Left lung (tissue), 4 donors: ENCODE measurements at regions not wholly inside any gene's neighbourhood (a gene's known extent, or its start where the extent isn't known, plus 50 kb on each side); places are given as distances from the start of the nearest gene placed in this dataset.
"Not testable (repeated sequence)": the region's sequence is repeated elsewhere in the genome, so short reads cannot be mapped to it uniquely, and the experiment has no call there.

Experiments used
- ATAC-seq: fragments of 200-7000 bp; cut with Tn5 transposase; one replicate; pipeline ENCODE4 v1.9.1; 2020; ENCODE audit warnings: moderate library complexity
- DNase-seq, 4 donors: peaks; one replicate each; pipeline ENCODE4 v3.0.0-alpha.2; 2013 to 2020
- H3K27ac ChIP-seq, 2 donors: fragments of 200-600 bp; sonication (generic) in 1 of 2; one replicate each; pipeline versions ENCODE4 v1.5.0 to v1.8.0; 2020 to 2021
- H3K27me3 ChIP-seq, 2 donors: fragments of 200-600 bp; sonication (generic) in 1 of 2; one replicate each; pipeline versions ENCODE4 v1.5.0 to v1.8.0; 2020 to 2021
- H3K36me3 ChIP-seq, 2 donors: fragments of 200-600 bp; sonication (generic) in 1 of 2; one replicate each; pipeline versions ENCODE4 v1.5.0 to v1.8.0; 2020 to 2021
- H3K4me1 ChIP-seq, 2 donors: fragments of 200-600 bp; one replicate each; pipeline ENCODE4 v1.8.0; 2021
- H3K4me3 ChIP-seq, 2 donors: fragments of 200-600 bp; sonication (generic) in 1 of 2; one replicate each; pipeline versions ENCODE4 v1.5.0 to v1.8.0; 2020 to 2021; ENCODE audit warnings: mild to moderate bottlenecking in 1 of 2
- H3K9me3 ChIP-seq, 2 donors: fragments of 200-600 bp; sonication (generic) in 1 of 2; one replicate each; pipeline versions ENCODE4 v1.5.0 to v1.8.0; 2020 to 2021
- intact Hi-C, 2 donors: fragments of 100-400 bp; cut with DNase I; formaldehyde crosslinking; loops; one replicate each; pipeline versions ENCODE4 v1.11.2 to v1.14.2; 2022
- TF ChIP-seq, protein P1 (sequence below), 2 donors: fragments of 200-600 bp; sonication (generic) in 1 of 2; IDR thresholded peaks; one replicate each; pipeline versions ENCODE4 v1.5.0 to v1.8.0; 2021; ENCODE audit warnings: antibody characterized with exemption in 2 of 2
- donor health status: DM: no; HTN: yes; CAD: no.
- donor health status: DM: no; HTN: no; CAD: no.

DNA sequence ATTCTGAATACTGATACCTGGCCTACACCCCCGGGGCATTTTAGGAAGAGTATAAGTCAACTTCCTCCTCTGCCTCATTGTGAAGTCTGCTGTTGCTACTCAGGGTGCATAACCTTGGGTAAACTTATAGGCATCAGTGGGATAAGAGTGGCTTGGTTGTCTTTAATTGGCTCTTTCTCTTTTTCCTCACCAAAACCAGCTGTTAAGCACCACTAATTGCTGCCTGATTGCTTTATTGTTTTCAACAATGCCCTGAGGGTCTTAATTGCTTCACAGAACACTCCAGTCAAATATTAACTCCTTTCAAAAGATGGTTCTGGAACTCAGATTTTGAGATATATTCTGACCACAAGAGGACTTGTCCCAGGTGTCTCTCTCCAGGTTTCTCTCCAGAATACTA is 337.0 kb upstream of the MAGEB16 start:
- Histone ChIP-seq H3K4me1 (no peaks in the 10 kb centered on the region), H3K36me3 (no peaks in the 10 kb centered on the region), H3K9me3 (no peaks in the 10 kb centered on the region), H3K27me3 (no peaks in the 10 kb centered on the region), H3K4me3 (no peak overlapping the region), H3K27ac (no peak overlapping the region)
- TF ChIP-seq, protein P1, sequence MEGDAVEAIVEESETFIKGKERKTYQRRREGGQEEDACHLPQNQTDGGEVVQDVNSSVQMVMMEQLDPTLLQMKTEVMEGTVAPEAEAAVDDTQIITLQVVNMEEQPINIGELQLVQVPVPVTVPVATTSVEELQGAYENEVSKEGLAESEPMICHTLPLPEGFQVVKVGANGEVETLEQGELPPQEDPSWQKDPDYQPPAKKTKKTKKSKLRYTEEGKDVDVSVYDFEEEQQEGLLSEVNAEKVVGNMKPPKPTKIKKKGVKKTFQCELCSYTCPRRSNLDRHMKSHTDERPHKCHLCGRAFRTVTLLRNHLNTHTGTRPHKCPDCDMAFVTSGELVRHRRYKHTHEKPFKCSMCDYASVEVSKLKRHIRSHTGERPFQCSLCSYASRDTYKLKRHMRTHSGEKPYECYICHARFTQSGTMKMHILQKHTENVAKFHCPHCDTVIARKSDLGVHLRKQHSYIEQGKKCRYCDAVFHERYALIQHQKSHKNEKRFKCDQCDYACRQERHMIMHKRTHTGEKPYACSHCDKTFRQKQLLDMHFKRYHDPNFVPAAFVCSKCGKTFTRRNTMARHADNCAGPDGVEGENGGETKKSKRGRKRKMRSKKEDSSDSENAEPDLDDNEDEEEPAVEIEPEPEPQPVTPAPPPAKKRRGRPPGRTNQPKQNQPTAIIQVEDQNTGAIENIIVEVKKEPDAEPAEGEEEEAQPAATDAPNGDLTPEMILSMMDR (IDR thresholded peaks at IDR 0.05), result no peak
- no peak for DNase-seq
- no peak for ATAC-seq
- intact Hi-C loops, result no loop called here

DNA sequence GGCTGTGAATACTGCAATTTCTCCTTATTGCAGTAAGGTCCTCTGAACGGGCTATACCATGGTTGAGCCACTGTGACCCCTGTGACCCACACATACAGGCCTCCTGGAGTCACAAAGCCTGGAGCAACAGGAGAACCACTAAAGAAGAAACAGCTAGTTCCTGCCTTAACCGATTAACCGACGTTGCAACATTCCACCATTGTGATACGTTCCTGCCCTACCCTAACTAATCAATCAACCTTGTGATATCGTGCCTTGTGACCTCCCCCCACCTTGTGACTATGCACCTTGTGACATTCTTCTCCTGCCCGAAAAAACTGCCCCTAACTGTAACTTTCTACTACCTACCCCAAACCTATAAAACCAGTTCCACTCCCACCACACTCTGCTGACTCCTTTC is 301.5 kb upstream of the MAGEB16 start:
- H3K27me3 ChIP-seq, H3K36me3 ChIP-seq, H3K27ac ChIP-seq, H3K9me3 ChIP-seq, DNase-seq, H3K4me3 ChIP-seq, H3K4me1 ChIP-seq, ATAC-seq, intact Hi-C loops: not testable (repeated sequence)

DNA sequence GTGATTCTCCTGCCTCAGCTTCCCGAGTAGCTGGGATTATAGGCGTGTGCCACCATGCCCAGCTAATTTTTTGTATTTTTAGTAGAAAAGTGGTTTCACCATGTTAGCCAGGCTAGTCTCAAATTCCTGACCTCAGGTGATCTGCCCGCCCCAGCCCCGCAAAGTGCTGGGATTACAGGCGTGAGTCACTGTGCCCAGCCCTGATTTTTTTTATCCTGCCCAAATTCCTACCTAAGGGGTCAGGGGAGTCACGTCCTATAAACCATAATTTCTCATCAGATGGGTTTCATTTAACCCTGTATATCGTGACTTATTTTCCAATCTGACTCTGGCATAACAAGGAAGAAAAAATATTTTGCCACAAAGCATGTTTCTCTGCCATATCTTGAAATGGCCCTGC is 300.7 kb upstream of the MAGEB16 start:
- not testable (repeated sequence) for H3K4me1 ChIP-seq

DNA sequence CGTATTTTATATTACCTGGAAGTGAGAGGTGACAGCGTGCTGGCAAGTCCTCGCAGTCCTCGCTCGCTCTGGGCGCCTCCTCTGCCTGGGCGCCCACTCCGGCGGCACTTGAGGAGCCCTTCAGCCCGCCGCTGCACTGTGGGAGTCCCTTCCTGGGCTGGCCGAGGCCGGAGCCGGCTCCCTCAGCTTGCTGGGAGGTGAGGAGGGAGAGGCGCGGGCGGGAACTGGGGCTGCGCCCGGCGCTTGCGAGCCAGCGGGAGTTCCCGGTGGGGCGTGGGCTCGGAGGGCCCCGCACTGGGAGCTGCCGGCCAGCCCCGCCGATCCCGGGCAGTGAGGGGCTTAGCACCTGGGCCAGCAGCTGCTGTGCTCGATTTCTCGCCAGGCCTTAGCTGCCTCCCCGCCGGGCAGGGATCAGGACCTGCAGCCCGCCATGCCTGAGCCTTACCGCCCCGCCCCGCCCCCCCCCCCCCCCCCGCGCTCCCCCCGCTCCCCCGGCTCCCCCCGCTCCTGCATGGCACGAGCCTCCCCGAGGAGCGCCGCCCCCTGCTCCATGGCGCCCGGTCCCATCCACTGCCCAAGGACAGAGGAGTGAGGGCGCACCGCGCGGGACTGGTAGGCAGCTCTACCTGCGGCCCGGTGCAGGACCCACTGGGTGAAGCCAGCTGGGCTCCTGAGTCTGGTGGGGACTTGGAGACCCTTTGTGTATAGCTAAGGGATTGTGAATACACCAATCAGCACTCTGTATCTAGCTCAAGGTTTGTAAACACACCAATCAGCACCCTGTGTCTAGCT is 298.9 kb upstream of the MAGEB16 start:
- Histone ChIP-seq H3K27ac (no peak overlapping the region), H3K27me3 (no peaks in the 10 kb centered on the region), H3K4me1 (no peaks in the 10 kb centered on the region), H3K4me3 (no peak overlapping the region), H3K36me3 (no peaks in the 10 kb centered on the region), H3K9me3 (no peaks in the 10 kb centered on the region)
- intact Hi-C loops, result no loop called here
- DNase-seq (no peak), ATAC-seq (no peak)
- TF ChIP-seq, protein P1 (IDR thresholded peaks at IDR 0.05), result no peak

More for the DNA sequence above, 300.7 kb upstream of the MAGEB16 start:
- H3K9me3 ChIP-seq, DNase-seq, intact Hi-C loops, H3K36me3 ChIP-seq, H3K27me3 ChIP-seq, ATAC-seq, H3K27ac ChIP-seq, H3K4me3 ChIP-seq: not testable (repeated sequence)

DNA sequence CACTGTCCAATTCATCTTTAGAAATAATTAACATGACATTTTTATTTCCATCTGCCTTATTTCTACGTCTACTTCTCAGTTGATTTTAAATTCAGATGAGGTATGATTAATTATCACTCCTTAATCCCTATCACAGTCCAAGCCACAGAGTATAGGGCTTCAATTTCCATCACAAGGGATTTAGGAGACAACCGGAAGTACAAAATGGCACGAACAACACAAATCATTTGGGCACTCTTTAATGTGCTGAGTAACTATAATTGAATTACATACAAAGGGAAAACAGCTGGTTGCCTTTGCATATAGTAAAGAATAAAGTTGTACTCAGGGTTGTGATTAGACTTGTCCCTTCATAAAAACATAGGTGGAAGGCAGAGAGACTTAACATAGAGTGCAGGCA is 290.4 kb upstream of the MAGEB16 start:
- DNase-seq, result no peak
- H3K27ac ChIP-seq, result no peak overlapping the region
- ATAC-seq, result no peak

DNA sequence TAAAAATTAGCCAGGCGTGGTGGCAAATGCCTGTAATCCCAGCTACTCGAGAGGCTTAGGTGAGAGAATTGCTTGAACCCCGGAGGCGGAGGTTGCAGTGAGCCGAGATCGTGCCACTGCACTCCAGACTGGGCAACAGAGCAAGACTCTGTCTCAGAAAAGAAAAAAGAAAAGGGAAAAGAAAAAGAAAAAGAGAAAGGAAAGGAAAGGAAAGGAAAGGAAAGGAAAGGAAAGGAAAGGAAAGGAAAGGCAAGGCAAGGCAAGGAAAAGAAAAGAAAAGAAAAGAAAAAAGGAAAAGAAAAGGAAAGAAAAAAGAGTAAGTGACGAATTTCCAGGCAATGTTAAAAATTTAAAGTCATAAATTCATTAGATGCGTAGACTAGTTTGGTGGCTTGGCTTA is 250.1 kb upstream of the MAGEB16 start:
- H3K4me1 ChIP-seq, intact Hi-C loops, ATAC-seq, H3K4me3 ChIP-seq, H3K27me3 ChIP-seq, H3K27ac ChIP-seq, H3K9me3 ChIP-seq, DNase-seq, H3K36me3 ChIP-seq: not testable (repeated sequence)

More for the DNA sequence above, 290.4 kb upstream of the MAGEB16 start:
- Histone ChIP-seq H3K27me3 (no peaks in the 10 kb centered on the region), H3K36me3 (no peaks in the 10 kb centered on the region), H3K9me3 (no peaks in the 10 kb centered on the region), H3K4me3 (no peak overlapping the region), H3K4me1 (no peaks in the 10 kb centered on the region)
- TF ChIP-seq, protein P1 (IDR thresholded peaks at IDR 0.05), result no peak
- intact Hi-C loops, result no loop called here

DNA sequence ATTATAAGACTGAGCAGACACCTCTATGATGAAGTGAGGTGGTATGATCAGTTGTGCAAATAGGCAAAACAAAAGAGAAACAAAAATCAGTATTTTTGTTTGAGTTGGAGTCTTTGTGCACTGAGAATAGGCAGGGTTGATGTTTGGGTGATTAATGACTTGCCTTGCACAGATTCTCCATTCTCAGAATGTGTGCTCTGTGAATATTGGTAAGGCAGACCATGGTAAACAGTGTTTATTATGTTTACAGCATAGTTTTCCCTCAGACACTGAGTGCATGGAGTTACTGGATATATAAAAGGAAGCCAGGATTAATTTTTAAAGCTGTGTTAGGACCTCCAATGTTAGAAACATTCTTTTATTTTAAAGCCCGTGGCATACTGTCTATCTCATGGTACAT is 240.2 kb upstream of the MAGEB16 start:
- H3K9me3 ChIP-seq, result no peaks in the 10 kb centered on the region
- no peaks in the 10 kb centered on the region for H3K4me1 ChIP-seq
- TF ChIP-seq, protein P1 (IDR thresholded peaks at IDR 0.05), result no peak
- H3K27ac ChIP-seq, result no peak overlapping the region
- no peaks in the 10 kb centered on the region for H3K27me3 ChIP-seq
- H3K4me3 ChIP-seq, result no peak overlapping the region
- H3K36me3 ChIP-seq, result no peaks in the 10 kb centered on the region
- DNase-seq (no peak), ATAC-seq (no peak)
- intact Hi-C loops, result no loop called here
